K562 (cell line): ENCODE measurements at regions not wholly inside any gene's neighbourhood (a gene's known extent, or its start where the extent isn't known, plus 50 kb on each side); places are given as distances from the start of the nearest gene placed in this dataset.

ENCODE experiments used
- ATAC-seq: fragments of 200-7000 bp; cut with Tn5 transposase; 3 replicates; pipeline ENCODE4 v1.9.1; 2020; ENCODE audit warnings: moderate library complexity
- BruUV-seq: library from RNA; stranded (reverse); fragments of 400-500 nt; replicated peaks from 2 replicates; lab custom pipeline; 2021; lab: Mats Ljungman, UMichigan
- CTCF ChIA-PET: fragments of 300-600 bp; formaldehyde crosslinking; extraction: SDS; loops from one replicate; lab custom pipeline; 2021; ENCODE audit warnings: low intra/inter-chr PET ratio; lab: Yijun Ruan, JAX
- POLR2A ChIA-PET: fragments of 300-600, 350-650 bp; sonication (Branson Sonifier 250); formaldehyde crosslinking; extraction: SDS; loops from one replicate; lab custom pipeline; 2021; ENCODE audit warnings: antibody characterized with exemption, inconsistent platforms; lab: Yijun Ruan, JAX
- DNase-seq, 4 experiments: peaks; one replicate each; pipeline versions ENCODE4 v3.0.0 to v3.0.0-alpha.2; 2011 to 2018; ENCODE audit warnings: low spot score in 3 of 4, mixed read lengths in 3 of 4; ENCODE audit errors: extremely low read depth in 1 of 4
- FAIRE-seq: peaks from 2 replicates; lab custom pipeline; 2011; peaks lifted over from hg19 to GRCh38; lab: Jason Lieb, UNC
- H2AFZ ChIP-seq: 2 replicates; pipeline ENCODE4 v1.6.0; 2011; ENCODE audit warnings: low read depth, low read length, control low read depth, inconsistent platforms
- H3K27ac ChIP-seq: fragments of 200-600 bp; 3 replicates; pipeline ENCODE4 v1.8.0; 2011; ENCODE audit warnings: low read depth, mild to moderate bottlenecking, control low read depth, inconsistent platforms, low read length, moderate library complexity, mixed read lengths; ENCODE audit errors: extremely low read depth
- H3K27me3 ChIP-seq, 2 experiments: fragments of 300-600 bp in 1 of 2; 2 replicates in 1 of 2; 3 replicates in 1 of 2; pipeline versions ENCODE4 v1.6.0 to v1.8.0; 2011; ENCODE audit warnings: inconsistent platforms in 2 of 2, low read length in 2 of 2, mild to moderate bottlenecking in 1 of 2, mixed read lengths in 1 of 2, moderate library complexity in 1 of 2; ENCODE audit not compliant: control insufficient read depth in 2 of 2, insufficient read depth in 2 of 2
- H3K36me3 ChIP-seq: fragments of 300-600 bp; 3 replicates; pipeline ENCODE4 v1.8.0; 2011; ENCODE audit warnings: mild to moderate bottlenecking, low read length, inconsistent platforms; ENCODE audit not compliant: control insufficient read depth, insufficient read depth
- H3K4me1 ChIP-seq, 2 experiments: fragments of 200-600 bp in 1 of 2; replicated peaks in 1 of 2; 2 replicates in 1 of 2; 3 replicates in 1 of 2; pipeline versions ENCODE4 v1.5.1 to v1.8.0; 2011; ENCODE audit warnings: inconsistent platforms in 2 of 2, low read length in 2 of 2, mild to moderate bottlenecking in 1 of 2, mixed read lengths in 1 of 2, moderate library complexity in 1 of 2; ENCODE audit not compliant: control insufficient read depth in 2 of 2, insufficient read depth in 2 of 2
- H3K4me2 ChIP-seq: 2 replicates; pipeline ENCODE4 v1.6.1; 2011; ENCODE audit warnings: low read length, control low read depth, inconsistent platforms, mixed read lengths; ENCODE audit not compliant: insufficient read depth
- H3K4me3 ChIP-seq: fragments of 200-600 bp; sonication (generic), shearing (Covaris generic); 2 replicates; pipeline ENCODE4 v1.5.1; 2016; ENCODE audit warnings: control low read depth, inconsistent platforms
- H3K79me2 ChIP-seq: fragments of 200-600 bp; 3 replicates; pipeline ENCODE4 v1.8.0; 2011; ENCODE audit warnings: low read length, inconsistent platforms; ENCODE audit not compliant: control insufficient read depth, insufficient read depth
- H3K9ac ChIP-seq, 2 experiments: 2 replicates each; pipeline versions ENCODE4 v1.6.0 to v1.6.1; 2011; ENCODE audit warnings: low read depth in 2 of 2, low read length in 2 of 2, control low read depth in 1 of 2, inconsistent platforms in 1 of 2, mild to moderate bottlenecking in 1 of 2, mixed read lengths in 1 of 2; ENCODE audit not compliant: insufficient read depth in 1 of 2
- H3K9me1 ChIP-seq: one replicate; pipeline ENCODE4 v1.6.0; 2011; ENCODE audit warnings: inconsistent platforms, mild to moderate bottlenecking, low read length, moderate library complexity; ENCODE audit not compliant: control insufficient read depth, insufficient read depth
- H3K9me3 ChIP-seq: replicated peaks from 2 replicates; pipeline ENCODE4 v1.5.1; 2011; ENCODE audit warnings: low read depth, low read length, inconsistent platforms; ENCODE audit not compliant: control insufficient read depth, insufficient read depth
- H4K20me1 ChIP-seq: replicated peaks from 2 replicates; pipeline ENCODE4 v1.6.1; 2011; ENCODE audit warnings: low read length, inconsistent platforms, mixed read lengths; ENCODE audit not compliant: control insufficient read depth, insufficient read depth
- BHLHE40 ChIP-seq: IDR thresholded peaks from 2 replicates; pipeline ENCODE4 v1.6.1; 2011; ENCODE audit warnings: low read length, improper control_type of control experiment
- CCNT2 ChIP-seq: IDR thresholded peaks from 2 replicates; pipeline ENCODE4 v1.6.1; 2011; ENCODE audit warnings: borderline replicate concordance, low read depth, mild to moderate bottlenecking, moderate library complexity, mixed read lengths, low read length; ENCODE audit not compliant: insufficient read length; ENCODE audit errors: extremely low read depth
- KDM2B ChIP-seq: fragments of 250-450 bp; sonication (Bioruptor Pico); IDR thresholded peaks from 2 replicates; pipeline ENCODE4 v1.8.0; 2021; ENCODE audit warnings: mild to moderate bottlenecking, moderate library complexity
- MYC ChIP-seq, 2 experiments: fragments of 250-450 bp in 1 of 2; sonication (Bioruptor Pico) in 1 of 2; IDR thresholded peaks; 2 replicates each; pipeline versions ENCODE4 v1.5.1 to v1.6.1; 2012 to 2021; ENCODE audit warnings: low read depth in 2 of 2, borderline replicate concordance in 1 of 2, improper control_type of control experiment in 1 of 2, low read length in 1 of 2, mild to moderate bottlenecking in 1 of 2, moderate library complexity in 1 of 2
- POU5F1 ChIP-seq: fragments of 150-350 bp; IDR thresholded peaks from 2 replicates; pipeline ENCODE4 v1.6.1; 2014; ENCODE audit warnings: borderline replicate concordance, low read length, low read depth, mild to moderate bottlenecking; ENCODE audit not compliant: partially characterized antibody
- PTBP1 ChIP-seq: fragments of 200-400 bp; formaldehyde crosslinking; IDR thresholded peaks from 2 replicates; pipeline ENCODE4 v1.6.1; 2017; ENCODE audit warnings: low read depth, low read length
- PYGO2 ChIP-seq: fragments of 450-650 bp; IDR thresholded peaks from 2 replicates; pipeline ENCODE4 v1.6.1; 2016; ENCODE audit warnings: mild to moderate bottlenecking, missing genetic modification characterization, moderate library complexity, missing compliant biosample characterization
- ZBTB8A ChIP-seq: fragments of 450-650 bp; IDR thresholded peaks from 2 replicates; pipeline ENCODE4 v1.6.1; 2018; ENCODE audit warnings: mild to moderate bottlenecking, moderate library complexity; ENCODE audit not compliant: partially characterized antibody
- ZNF311 ChIP-seq: fragments of 250-450 bp; sonication (Bioruptor Pico); IDR thresholded peaks from 2 replicates; pipeline ENCODE4 v1.4.0; 2020; ENCODE audit warnings: mild to moderate bottlenecking, moderate library complexity
- WGBS: fragments of 100-300 bp; shearing (Covaris generic); methylation state at CpG from one replicate; pipeline ENCODE4 v1.1.6; 2016; ENCODE audit warnings: low coverage, mixed read lengths; ENCODE audit not compliant: insufficient coverage; ENCODE audit errors: missing lambda C conversion rate; 5-methylcytosine and 5-hydroxymethylcytosine counted together
- in situ Hi-C: fragments of 300-500 bp; cut with MboI; formaldehyde crosslinking; loops from 4 replicates; pipeline ENCODE4 v1.15.0; 2018; ENCODE audit warnings: inconsistent platforms, mixed read lengths
- intact Hi-C: fragments of 100-400 bp; cut with micrococcal nuclease; formaldehyde crosslinking; loops from 2 replicates; pipeline ENCODE4 v1.14.2; 2022
- TF ChIP-seq, protein P1 (sequence below): fragments of 250-450 bp; sonication (Bioruptor Pico); IDR thresholded peaks from 2 replicates; pipeline ENCODE4 v1.8.0; 2021; ENCODE audit warnings: moderate library complexity, mild to moderate bottlenecking, inconsistent platforms
- TF ChIP-seq, protein P2 (sequence below), 2 experiments: fragments of 450-650 bp; conservative IDR thresholded peaks; 2 replicates each; pipeline ENCODE4 v1.6.1; 2017; ENCODE audit warnings: mild to moderate bottlenecking in 2 of 2, moderate library complexity in 2 of 2

DNA sequence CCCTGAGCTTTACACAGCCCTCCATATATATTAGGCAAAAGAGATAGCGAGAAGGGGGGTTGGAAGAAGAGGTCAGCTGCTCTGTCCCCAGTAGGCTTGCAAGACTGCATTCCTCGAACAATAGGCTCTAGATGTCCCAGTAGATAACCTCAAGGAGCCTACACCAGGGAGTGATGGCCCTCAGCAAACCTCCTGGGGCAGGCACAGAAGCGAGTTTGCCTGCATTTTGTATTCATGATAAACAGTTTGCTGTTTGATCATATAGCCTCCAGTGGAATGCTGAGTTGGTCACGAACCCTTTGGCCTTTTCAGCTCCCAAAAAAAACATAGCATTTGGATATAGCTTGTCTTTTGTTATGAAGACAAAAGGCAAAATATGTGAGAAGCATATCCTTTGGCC lies 95.1 kb upstream of the GRAMD1B start:
- POLR2A ChIA-PET = no interaction called here
- Histone ChIP-seq H3K27ac (no peak overlapping the region), H3K4me1 (no peaks in the 10 kb centered on the region), H3K9me1 (no peaks in the 10 kb centered on the region), H4K20me1 (no peaks in the 10 kb centered on the region), H3K36me3 (no peaks in the 10 kb centered on the region), H3K4me3 (no peak overlapping the region), H3K9ac (no peak overlapping the region)
- WGBS = 0% methylated on average over 4 of the region's 4 CpGs
- intact Hi-C loops = no loop called here
- TF ChIP-seq ZBTB8A (no peak), KDM2B (CRISPR knock-in tag) (no peak), POU5F1 (no peak), BHLHE40 (no peak), PTBP1 (no peak), MYC (IDR thresholded peaks at IDR 0.05; ENCODE audit: low read depth, low read length) (no peak), MYC (CRISPR knock-in tag; IDR thresholded peaks at IDR 0.05; ENCODE audit: borderline replicate concordance, low read depth) (no peak), PYGO2 (tag) (no peak), CCNT2 (no peak), ZNF311 (CRISPR knock-in tag) (no peak)
- TF ChIP-seq, protein P1, sequence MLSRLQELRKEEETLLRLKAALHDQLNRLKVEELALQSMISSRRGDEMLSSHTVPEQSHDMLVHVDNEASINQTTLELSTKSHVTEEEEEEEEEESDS (CRISPR knock-in tag) = no peak
- TF ChIP-seq, protein P2, sequence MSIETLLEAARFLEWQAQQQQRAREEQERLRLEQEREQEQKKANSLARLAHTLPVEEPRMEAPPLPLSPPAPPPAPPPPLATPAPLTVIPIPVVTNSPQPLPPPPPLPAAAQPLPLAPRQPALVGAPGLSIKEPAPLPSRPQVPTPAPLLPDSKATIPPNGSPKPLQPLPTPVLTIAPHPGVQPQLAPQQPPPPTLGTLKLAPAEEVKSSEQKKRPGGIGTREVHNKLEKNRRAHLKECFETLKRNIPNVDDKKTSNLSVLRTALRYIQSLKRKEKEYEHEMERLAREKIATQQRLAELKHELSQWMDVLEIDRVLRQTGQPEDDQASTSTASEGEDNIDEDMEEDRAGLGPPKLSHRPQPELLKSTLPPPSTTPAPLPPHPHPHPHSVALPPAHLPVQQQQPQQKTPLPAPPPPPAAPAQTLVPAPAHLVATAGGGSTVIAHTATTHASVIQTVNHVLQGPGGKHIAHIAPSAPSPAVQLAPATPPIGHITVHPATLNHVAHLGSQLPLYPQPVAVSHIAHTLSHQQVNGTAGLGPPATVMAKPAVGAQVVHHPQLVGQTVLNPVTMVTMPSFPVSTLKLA (conservative IDR thresholded peaks at IDR 0.05) = no peak
- TF ChIP-seq, all 486 proteins: peak for 0
- no peak overlapping the region for H3K4me2 ChIP-seq
- FAIRE-seq (no peak), ATAC-seq (no peak), DNase-seq (no peak)
- CTCF ChIA-PET = no interaction called here
- in situ Hi-C loops = no loop called here
- no peak overlapping the region for H2AFZ ChIP-seq
- no peaks in the 10 kb centered on the region for H3K27me3 ChIP-seq
- no peaks in the 10 kb centered on the region for H3K9me3 ChIP-seq
- BruUV-seq = no TSS peak
- H3K79me2 ChIP-seq = no peaks in the 10 kb centered on the region
